ENCODE measurements at regions not wholly inside any gene's neighbourhood (a gene's known extent, or its start where the extent isn't known, plus 50 kb on each side); places are given as distances from the start of the nearest gene placed in this dataset.
"Not testable (repeated sequence)": the region's sequence is repeated elsewhere in the genome, so short reads cannot be mapped to it uniquely, and the experiment has no call there.

- no peak for DNase-seq (ENCODE audit: low spot score)
These were observed 250.2 kb downstream of the RRAGC start for GRCh38 chr1:38609166-38610025.

GRCh38 chr1:38608202-38608864 lies 251.2 kb downstream of the RRAGC start:
- DNase-seq (ENCODE audit: low spot score): no peak

GRCh38 chr1:38607526-38607925 lies 252.0 kb downstream of the RRAGC start:
- DNase-seq (ENCODE audit: low spot score): no peak

DNA sequence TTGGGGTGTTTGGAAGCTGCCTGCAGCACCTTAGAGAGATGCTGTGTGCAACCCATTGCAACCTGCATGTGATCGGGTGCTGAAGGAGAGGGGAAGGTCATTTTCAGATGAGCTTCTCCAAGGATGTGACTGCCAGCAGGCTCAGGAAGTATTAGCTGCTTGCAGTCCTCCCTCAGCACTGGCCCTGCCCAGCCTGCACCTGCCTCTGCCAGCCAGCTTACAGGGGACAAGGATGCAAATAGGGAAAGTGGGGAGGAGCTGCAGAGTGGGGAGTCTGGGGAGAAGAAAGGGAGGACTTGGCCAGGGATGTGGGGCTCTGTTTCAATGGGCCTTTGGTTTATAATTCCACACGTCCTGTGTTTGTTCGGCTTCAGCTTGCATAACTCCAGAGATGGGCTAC lies 254.5 kb downstream of the RRAGC start:
- no peak for DNase-seq (ENCODE audit: low spot score)

DNA sequence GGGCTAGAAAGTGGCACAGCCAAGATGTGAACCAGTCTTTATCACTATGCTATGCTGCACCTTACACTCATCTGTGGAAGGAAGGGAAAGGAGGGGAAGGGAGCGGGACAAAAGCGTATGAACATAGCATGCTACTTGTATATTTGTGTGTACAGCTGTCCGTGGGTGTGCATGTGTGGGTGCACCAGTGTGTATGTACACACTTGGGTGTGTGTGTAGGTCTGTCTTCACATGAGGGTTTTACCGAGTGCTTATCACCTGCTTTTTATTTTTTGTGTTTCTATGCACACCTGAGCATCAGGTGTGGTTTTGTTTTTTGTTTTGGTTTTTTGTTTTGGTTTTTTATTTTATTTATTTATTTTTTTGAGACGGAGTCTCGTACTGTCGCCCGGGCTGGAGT lies 255.7 kb downstream of the RRAGC start:
- no peak for DNase-seq (ENCODE audit: low spot score)

- DNase-seq (ENCODE audit: low spot score): no peak
These were observed 258.7 kb downstream of the RRAGC start for GRCh38 chr1:38600905-38601304.

- DNase-seq (ENCODE audit: low spot score): no peak
These were observed 259.3 kb downstream of the RRAGC start for GRCh38 chr1:38600286-38600685.

- no peak for DNase-seq (ENCODE audit: low spot score)
These were observed 261.5 kb downstream of the RRAGC start for GRCh38 chr1:38598118-38598517.

DNA sequence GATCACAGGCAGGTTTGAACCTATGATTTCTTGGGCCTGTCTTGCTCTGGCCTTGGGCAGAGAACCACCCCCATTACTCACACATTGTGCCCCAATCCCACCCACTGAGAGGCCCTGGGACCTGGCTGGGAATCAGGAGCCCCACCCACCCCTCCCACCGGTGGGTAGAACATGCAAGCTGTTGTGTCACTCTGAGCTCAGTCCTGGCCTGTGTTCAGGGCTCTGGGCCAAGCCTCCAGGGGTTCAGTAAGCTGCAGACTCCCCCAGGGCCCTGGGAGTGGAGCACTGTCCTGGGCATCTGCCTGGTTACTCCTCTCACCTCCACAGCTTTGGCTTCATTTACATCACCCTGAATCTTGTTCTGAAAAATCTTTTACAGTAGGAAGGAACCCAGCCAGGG lies 270.5 kb downstream of the RRAGC start:
- no peak for DNase-seq (ENCODE audit: low spot score)

GRCh38 chr1:38587766-38588165 lies 271.8 kb downstream of the RRAGC start:
- no peak for DNase-seq (ENCODE audit: low spot score)

DNA sequence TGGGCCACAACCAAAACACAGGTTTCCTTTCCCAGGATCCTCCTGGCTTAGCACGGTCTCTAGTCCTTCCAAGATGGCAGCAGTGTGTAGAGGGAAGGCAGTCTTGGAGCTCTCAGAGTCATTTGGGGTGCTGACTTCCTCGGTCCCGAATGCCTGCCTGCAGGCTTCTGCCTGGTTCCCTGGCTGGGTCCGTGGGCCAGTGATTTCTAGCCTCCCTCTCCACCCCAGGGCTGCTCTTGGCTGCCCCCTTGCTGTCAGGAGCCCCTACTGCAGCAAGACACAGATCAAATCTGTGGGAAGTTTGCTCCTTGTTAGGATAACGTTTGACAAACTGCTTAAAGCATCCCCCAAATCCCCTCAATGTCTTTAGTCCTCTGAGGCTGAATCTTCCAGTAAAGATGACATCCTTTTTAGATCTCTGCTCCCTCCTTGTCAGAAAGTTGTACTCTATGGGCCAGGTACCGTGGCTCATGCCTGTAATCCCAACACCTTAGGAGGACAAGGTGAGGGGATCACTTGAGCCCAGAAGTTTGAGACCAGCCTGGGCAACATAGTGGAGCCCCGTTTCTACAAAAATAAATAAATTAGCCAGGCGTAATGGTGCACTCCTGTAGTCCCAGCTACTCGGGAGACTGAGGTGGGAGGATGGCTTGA lies 272.5 kb downstream of the RRAGC start:
- DNase-seq (ENCODE audit: low spot score): peak; percentile 57

DNA sequence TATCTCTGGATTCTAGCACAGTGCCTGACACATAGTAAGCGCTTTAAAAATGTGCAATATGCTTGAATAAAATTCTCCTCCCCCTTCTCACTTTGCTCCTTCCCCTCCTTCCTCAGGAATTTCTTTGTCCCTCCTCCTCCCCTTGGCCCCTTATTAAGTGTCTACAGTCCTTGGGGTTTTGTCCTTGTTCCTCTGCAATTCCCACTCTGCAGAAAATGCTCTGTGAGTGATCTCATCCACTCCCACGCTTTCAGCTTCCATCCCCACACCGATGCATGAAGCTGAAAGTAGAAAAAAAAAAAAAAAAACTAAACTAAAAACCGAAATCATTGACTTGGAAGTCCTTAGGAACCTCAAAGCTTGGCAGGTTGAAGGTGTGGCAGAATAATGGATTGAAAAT lies 273.6 kb downstream of the RRAGC start:
- no peak for DNase-seq (ENCODE audit: low spot score)

DNA sequence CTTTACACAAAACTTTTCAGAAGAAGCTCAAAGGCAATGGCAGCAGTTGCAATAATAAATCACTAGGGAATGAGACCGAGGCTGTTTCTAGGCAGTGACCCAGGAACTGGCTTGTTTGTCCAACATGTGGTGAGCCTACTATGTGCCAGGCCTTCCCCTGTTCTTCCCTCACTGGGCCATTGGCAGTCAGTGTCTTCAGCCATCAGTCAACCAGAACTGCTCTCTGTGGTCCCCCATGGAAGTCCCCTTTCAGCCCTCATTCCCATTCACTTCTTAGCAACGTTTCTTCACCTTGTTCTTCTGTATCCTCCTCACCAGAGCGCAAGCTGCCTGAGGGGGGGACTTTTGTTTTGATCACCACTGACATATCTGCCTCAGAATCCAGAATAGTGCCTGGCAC lies 274.1 kb downstream of the RRAGC start:
- DNase-seq (ENCODE audit: low spot score): no peak

- no peak for DNase-seq (ENCODE audit: low spot score)
These were observed 274.9 kb downstream of the RRAGC start for GRCh38 chr1:38584448-38585355.

- DNase-seq (ENCODE audit: low spot score): not testable (repeated sequence)
These were observed 276.3 kb downstream of the RRAGC start for GRCh38 chr1:38583287-38583686.

GRCh38 chr1:38581396-38581795 lies 278.2 kb downstream of the RRAGC start:
- DNase-seq (ENCODE audit: low spot score): no peak

GRCh38 chr1:38580594-38580993 lies 279.0 kb downstream of the RRAGC start:
- DNase-seq (ENCODE audit: low spot score): no peak

- no peak for DNase-seq (ENCODE audit: low spot score)
These were observed 280.5 kb downstream of the RRAGC start for GRCh38 chr1:38579056-38579455.

DNA sequence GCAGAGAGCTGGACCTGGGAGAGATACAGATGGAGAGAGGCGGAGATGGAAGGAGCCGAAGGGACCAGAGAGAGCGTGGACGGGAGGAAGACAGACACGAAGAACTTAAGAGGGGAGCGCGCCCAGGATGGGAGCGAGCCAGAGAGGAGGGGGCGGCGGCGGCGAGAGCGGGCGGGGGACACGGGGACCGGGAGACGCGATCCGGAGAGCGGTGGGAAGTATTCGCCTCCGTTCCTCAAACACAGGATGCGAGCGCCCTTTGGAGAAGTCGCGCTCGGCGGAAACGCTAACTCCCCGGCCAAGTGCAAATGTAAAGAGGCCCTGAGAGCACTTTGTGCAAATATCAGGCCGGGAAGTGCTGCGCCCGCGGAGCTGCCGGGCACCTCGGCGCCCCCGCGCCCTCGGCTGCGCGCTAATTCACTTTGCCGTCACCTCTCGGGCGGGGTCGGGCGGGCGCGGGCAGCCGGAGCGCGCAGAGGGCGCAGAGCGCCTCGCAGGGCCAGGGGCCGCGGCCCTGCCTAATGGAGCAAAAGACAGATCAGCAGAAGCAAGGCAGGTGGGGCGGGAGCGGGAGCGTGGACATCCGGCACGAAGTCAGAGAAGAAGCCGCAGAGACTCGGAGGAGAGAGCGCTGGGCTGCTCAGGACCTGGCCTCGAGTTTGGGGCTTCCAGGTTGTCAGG lies 281.2 kb downstream of the RRAGC start:
- DNase-seq (ENCODE audit: low spot score): no peak

DNA sequence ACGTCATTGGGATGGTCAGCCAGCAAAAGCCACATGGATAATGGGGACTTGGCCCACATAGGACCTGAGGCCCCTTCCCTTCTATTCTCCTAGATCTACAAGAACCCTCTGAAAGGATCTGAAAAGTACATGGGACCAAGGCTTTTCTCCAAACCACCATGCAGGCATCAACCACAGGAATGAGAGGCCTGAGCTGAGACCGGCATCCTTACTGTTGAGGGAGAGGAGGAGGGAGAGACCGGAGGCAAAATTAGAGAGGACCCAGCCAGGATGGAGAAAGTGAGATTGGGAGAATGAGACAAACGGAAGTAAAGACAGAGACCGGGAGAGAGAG lies 281.7 kb downstream of the RRAGC start:
- DNase-seq (ENCODE audit: low spot score): no peak

GRCh38 chr1:38577385-38577784 lies 282.2 kb downstream of the RRAGC start:
- no peak for DNase-seq (ENCODE audit: low spot score)

GRCh38 chr1:38576241-38576640 lies 283.3 kb downstream of the RRAGC start:
- DNase-seq (ENCODE audit: low spot score): no peak

All from AG08396 (cell line).